Caco-2 (cell line): ENCODE measurements at regions not wholly inside any gene's neighbourhood (a gene's known extent, or its start where the extent isn't known, plus 50 kb on each side); places are given as distances from the start of the nearest gene placed in this dataset.

Source experiments
- BruUV-seq: library from RNA; stranded (reverse); fragments of 400-500 nt; replicated peaks from 2 replicates; lab custom pipeline; 2021; lab: Mats Ljungman, UMichigan
- CTCF ChIA-PET: fragments of 300-600 bp; sonication (Branson Sonifier 250); formaldehyde crosslinking; loops from one replicate; lab custom pipeline; 2022; ENCODE audit warnings: antibody characterized with exemption; lab: Charles Lee
- POLR2A ChIA-PET: fragments of 300-600 bp; sonication (Branson Sonifier 250); formaldehyde crosslinking; loops from one replicate; lab custom pipeline; 2022; ENCODE audit warnings: antibody characterized with exemption; lab: Charles Lee
- DNase-seq, 2 experiments: peaks; one replicate each; pipeline versions ENCODE4 v3.0.0 to v3.0.0-alpha.2; 2020 to 2022
- H3K27me3 ChIP-seq: replicated peaks from 2 replicates; pipeline ENCODE4 v1.6.0; 2011; ENCODE audit warnings: low read length; ENCODE audit not compliant: control insufficient read depth, insufficient read depth
- H3K36me3 ChIP-seq: 2 replicates; pipeline ENCODE4 v1.5.1; 2011; ENCODE audit warnings: low read length; ENCODE audit not compliant: control insufficient read depth, insufficient read depth
- H3K4me1 ChIP-seq: fragments of 250-450 bp; sonication (Bioruptor Pico); 2 replicates; pipeline ENCODE4 v1.5.1; 2020; ENCODE audit warnings: mild to moderate bottlenecking
- H3K4me3 ChIP-seq: 2 replicates; pipeline ENCODE4 v1.5.1; 2011; ENCODE audit warnings: low read depth, mild to moderate bottlenecking, control low read depth, low read length
- H3K9me3 ChIP-seq: fragments of 250-450 bp; sonication (Bioruptor Pico); 2 replicates; pipeline ENCODE4 v1.5.1; 2020; ENCODE audit warnings: mild to moderate bottlenecking, moderate library complexity
- H3K27ac Mint-ChIP-seq: one replicate; pipeline ENCODE4 v1.8.0; 2022; ENCODE audit warnings: mixed read lengths; ENCODE audit not compliant: unreplicated experiment
- H3K27me3 Mint-ChIP-seq: one replicate; pipeline ENCODE4 v1.8.0; 2022; ENCODE audit warnings: mixed read lengths; ENCODE audit not compliant: insufficient read depth, unreplicated experiment
- H3K36me3 Mint-ChIP-seq: one replicate; pipeline ENCODE4 v1.8.0; 2022; ENCODE audit warnings: mild to moderate bottlenecking, mixed read lengths; ENCODE audit not compliant: insufficient read depth, unreplicated experiment
- H3K4me1 Mint-ChIP-seq: one replicate; pipeline ENCODE4 v1.8.0; 2022; ENCODE audit warnings: low read depth, mixed read lengths; ENCODE audit not compliant: unreplicated experiment
- H3K4me3 Mint-ChIP-seq: one replicate; pipeline ENCODE4 v1.8.0; 2022; ENCODE audit warnings: mild to moderate bottlenecking, moderate library complexity, mixed read lengths; ENCODE audit not compliant: unreplicated experiment
- H3K9me3 Mint-ChIP-seq: one replicate; pipeline ENCODE4 v1.8.0; 2022; ENCODE audit warnings: mixed read lengths; ENCODE audit not compliant: unreplicated experiment
- intact Hi-C: fragments of 100-400 bp; cut with micrococcal nuclease; formaldehyde crosslinking; loops from one replicate; pipeline ENCODE4 v1.10.0; 2022; ENCODE audit not compliant: unreplicated experiment
- TF ChIP-seq, protein P1 (sequence below), 2 experiments: fragments of 200-600 bp in 1 of 2; IDR thresholded peaks; 1 replicate in 1 of 2; 2 replicates in 1 of 2; pipeline versions ENCODE4 v1.5.1 to v1.8.0; 2011 to 2022; ENCODE audit warnings: antibody characterized with exemption in 1 of 2, control low read depth in 1 of 2, inconsistent platforms in 1 of 2, low read depth in 1 of 2, low read length in 1 of 2, mild to moderate bottlenecking in 1 of 2, moderate library complexity in 1 of 2; ENCODE audit not compliant: insufficient read depth in 1 of 2, severe bottlenecking in 1 of 2, unreplicated experiment in 1 of 2

DNA sequence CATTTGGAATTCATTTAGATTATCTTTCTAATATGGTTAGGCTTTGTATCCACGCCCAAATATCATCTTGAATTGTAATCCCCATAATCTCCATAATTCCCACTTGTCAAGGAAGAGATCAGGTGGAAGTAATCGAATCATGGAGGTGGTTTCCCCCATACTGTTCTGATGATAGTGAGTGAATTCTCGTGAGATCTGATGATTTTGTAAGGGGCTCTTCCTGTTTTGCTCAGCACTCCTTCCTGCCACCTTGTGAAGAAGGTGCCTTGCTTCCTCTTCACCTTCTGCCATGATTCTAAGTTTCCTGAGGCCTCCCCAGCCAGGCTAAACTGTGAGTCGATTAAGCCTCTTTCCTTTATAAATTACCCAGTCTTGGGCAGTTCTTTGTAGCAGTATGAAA is 527.5 kb upstream of the ARRDC3 start:
- H3K9me3 Mint-ChIP-seq, result no peaks in the 10 kb centered on the region
- no TSS peak for BruUV-seq
- intact Hi-C loops, result no loop called here

DNA sequence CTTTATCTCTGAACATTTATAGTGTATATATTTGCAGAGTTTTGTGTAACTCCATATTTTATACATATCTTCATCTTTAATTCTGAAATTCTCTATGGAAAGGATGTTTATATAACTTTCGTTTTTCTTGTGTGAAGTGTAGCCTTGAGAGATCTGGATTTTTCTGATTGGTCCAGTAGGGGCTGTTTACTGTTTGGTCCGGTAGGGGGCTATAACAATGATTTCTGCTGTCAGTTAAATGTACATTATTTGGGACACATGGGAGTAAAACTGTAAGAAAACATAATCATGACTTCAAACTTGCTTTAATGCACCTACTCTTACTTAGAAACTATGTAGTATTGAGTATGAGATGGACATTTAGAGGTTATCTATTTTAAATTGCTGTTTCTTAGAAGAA is 527.1 kb upstream of the ARRDC3 start:
- intact Hi-C loops, result no loop called here
- H3K4me3 Mint-ChIP-seq, result no peak overlapping the region
- no peaks in the 10 kb centered on the region for H3K4me1 ChIP-seq
- no peaks in the 10 kb centered on the region for H3K4me1 Mint-ChIP-seq
- POLR2A ChIA-PET, result no interaction called here
- BruUV-seq, result no TSS peak
- H3K27me3 ChIP-seq, result no peaks in the 10 kb centered on the region
- H3K36me3 Mint-ChIP-seq, result no peaks in the 10 kb centered on the region
- no peaks in the 10 kb centered on the region for H3K9me3 ChIP-seq
- H3K27ac Mint-ChIP-seq, result no peak overlapping the region
- H3K27me3 Mint-ChIP-seq, result no peaks in the 10 kb centered on the region
- H3K9me3 Mint-ChIP-seq, result no peaks in the 10 kb centered on the region
- CTCF ChIA-PET, result no interaction called here
- TF ChIP-seq, protein P1, sequence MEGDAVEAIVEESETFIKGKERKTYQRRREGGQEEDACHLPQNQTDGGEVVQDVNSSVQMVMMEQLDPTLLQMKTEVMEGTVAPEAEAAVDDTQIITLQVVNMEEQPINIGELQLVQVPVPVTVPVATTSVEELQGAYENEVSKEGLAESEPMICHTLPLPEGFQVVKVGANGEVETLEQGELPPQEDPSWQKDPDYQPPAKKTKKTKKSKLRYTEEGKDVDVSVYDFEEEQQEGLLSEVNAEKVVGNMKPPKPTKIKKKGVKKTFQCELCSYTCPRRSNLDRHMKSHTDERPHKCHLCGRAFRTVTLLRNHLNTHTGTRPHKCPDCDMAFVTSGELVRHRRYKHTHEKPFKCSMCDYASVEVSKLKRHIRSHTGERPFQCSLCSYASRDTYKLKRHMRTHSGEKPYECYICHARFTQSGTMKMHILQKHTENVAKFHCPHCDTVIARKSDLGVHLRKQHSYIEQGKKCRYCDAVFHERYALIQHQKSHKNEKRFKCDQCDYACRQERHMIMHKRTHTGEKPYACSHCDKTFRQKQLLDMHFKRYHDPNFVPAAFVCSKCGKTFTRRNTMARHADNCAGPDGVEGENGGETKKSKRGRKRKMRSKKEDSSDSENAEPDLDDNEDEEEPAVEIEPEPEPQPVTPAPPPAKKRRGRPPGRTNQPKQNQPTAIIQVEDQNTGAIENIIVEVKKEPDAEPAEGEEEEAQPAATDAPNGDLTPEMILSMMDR (IDR thresholded peaks at IDR 0.05; ENCODE audit: insufficient read depth in 1 of 2, low read depth in 1 of 2, low read length in 1 of 2, severe bottlenecking in 1 of 2, unreplicated experiment in 1 of 2), result no peak
- DNase-seq, result no peak
- no peak overlapping the region for H3K4me3 ChIP-seq
- no peaks in the 10 kb centered on the region for H3K36me3 ChIP-seq

More for the DNA sequence above, 527.5 kb upstream of the ARRDC3 start:
- ChIA-PET POLR2A (no interaction called here), CTCF (no interaction called here)
- Mint-ChIP-seq H3K27ac (no peak overlapping the region), H3K36me3 (no peaks in the 10 kb centered on the region), H3K4me3 (no peak overlapping the region), H3K27me3 (no peaks in the 10 kb centered on the region), H3K4me1 (no peaks in the 10 kb centered on the region)
- DNase-seq, result no peak
- Histone ChIP-seq H3K27me3 (no peaks in the 10 kb centered on the region), H3K36me3 (no peaks in the 10 kb centered on the region), H3K9me3 (no peaks in the 10 kb centered on the region), H3K4me3 (no peak overlapping the region), H3K4me1 (no peaks in the 10 kb centered on the region)
- TF ChIP-seq, protein P1 (IDR thresholded peaks at IDR 0.05; ENCODE audit: insufficient read depth in 1 of 2, low read depth in 1 of 2, low read length in 1 of 2, severe bottlenecking in 1 of 2, unreplicated experiment in 1 of 2), result no peak

DNA sequence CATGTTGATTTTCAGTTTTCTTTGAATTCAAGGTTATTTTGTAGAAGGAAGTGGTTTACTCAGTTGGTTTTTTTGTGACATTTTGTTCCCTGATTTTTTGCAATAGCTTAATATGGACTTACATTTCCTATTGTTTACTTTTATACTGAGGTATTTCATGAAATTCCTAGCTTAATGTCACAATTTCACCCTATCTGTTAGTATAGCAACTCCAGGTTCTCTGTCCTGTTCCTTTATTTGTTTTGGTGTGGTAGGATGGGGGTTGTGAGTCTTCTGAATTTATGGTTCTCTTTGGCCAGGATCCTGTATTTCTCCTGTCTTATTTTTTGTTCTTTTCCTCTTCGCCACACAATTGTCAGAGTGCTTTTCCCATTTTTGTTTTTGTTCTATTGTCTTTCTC is 523.4 kb upstream of the ARRDC3 start:
- no peak for DNase-seq
- no peak overlapping the region for H3K27ac Mint-ChIP-seq
- H3K36me3 ChIP-seq, result no peaks in the 10 kb centered on the region
- intact Hi-C loops, result no loop called here
- no peaks in the 10 kb centered on the region for H3K27me3 Mint-ChIP-seq
- H3K4me3 Mint-ChIP-seq, result no peak overlapping the region
- H3K27me3 ChIP-seq, result no peaks in the 10 kb centered on the region
- TF ChIP-seq, protein P1 (IDR thresholded peaks at IDR 0.05; ENCODE audit: insufficient read depth in 1 of 2, low read depth in 1 of 2, low read length in 1 of 2, severe bottlenecking in 1 of 2, unreplicated experiment in 1 of 2), result no peak
- H3K36me3 Mint-ChIP-seq, result no peaks in the 10 kb centered on the region
- H3K4me3 ChIP-seq, result no peak overlapping the region
- no peaks in the 10 kb centered on the region for H3K4me1 Mint-ChIP-seq
- no peaks in the 10 kb centered on the region for H3K4me1 ChIP-seq
- ChIA-PET CTCF (no interaction called here), POLR2A (no interaction called here)
- no TSS peak for BruUV-seq
- no peaks in the 10 kb centered on the region for H3K9me3 ChIP-seq
- H3K9me3 Mint-ChIP-seq, result no peaks in the 10 kb centered on the region
